Mucosa of descending colon (tissue), 3 donors: ENCODE measurements at regions not wholly inside any gene's neighbourhood (a gene's known extent, or its start where the extent isn't known, plus 50 kb on each side); places are given as distances from the start of the nearest gene placed in this dataset.
A peak's percentile ranks its signal among the peaks of the same experiment; 100 is the strongest.

ENCODE experiments used
- ATAC-seq: fragments of 200-7000 bp; cut with Tn5 transposase; one replicate; pipeline ENCODE4 v1.9.1; 2020; ENCODE audit warnings: mild to moderate bottlenecking, moderate library complexity
- DNase-seq, 3 donors: peaks; one replicate each; pipeline ENCODE4 v3.0.0-alpha.2; 2020
- H3K36me3 ChIP-seq: fragments of 200-600 bp; one replicate; pipeline ENCODE4 v1.8.0; 2021; ENCODE audit warnings: low read depth, mild to moderate bottlenecking
- H3K4me1 ChIP-seq: fragments of 200-600 bp; one replicate; pipeline ENCODE4 v1.8.0; 2021; ENCODE audit warnings: low read depth, mild to moderate bottlenecking
- H3K4me3 ChIP-seq: fragments of 200-600 bp; one replicate; pipeline ENCODE4 v1.8.0; 2021; ENCODE audit warnings: mild to moderate bottlenecking
- H3K9me3 ChIP-seq: fragments of 200-600 bp; one replicate; pipeline ENCODE4 v1.8.0; 2021; ENCODE audit warnings: mild to moderate bottlenecking
- CTCF ChIP-seq: fragments of 200-600 bp; IDR thresholded peaks from one replicate; pipeline ENCODE4 v1.8.0; 2022; ENCODE audit warnings: antibody characterized with exemption, mild to moderate bottlenecking
- intact Hi-C, 2 donors: fragments of 100-400 bp; cut with DNase I in 1 of 2; cut with micrococcal nuclease in 1 of 2; formaldehyde crosslinking; loops; one replicate each; pipeline versions ENCODE4 v1.11.0 to v1.11.1; 2022; cut with DNase I, micrococcal nuclease
- donor health status: DM: no; HTN: no; CAD: no; lungs with moderate emphysema.
- donor health status: DM: no; HTN: no; CAD: no.
- donor health status: DM: no; HTN: yes; CAD: no.

GRCh38 chr6:11323666-11324452 is 91.4 kb upstream of the NEDD9 start:
- peak; percentile 55 for ATAC-seq
- intact Hi-C loops: no loop called here
- TF ChIP-seq CTCF: no peak

GRCh38 chr6:11322252-11322885 is 89.9 kb upstream of the NEDD9 start:
- Histone ChIP-seq H3K9me3 (no peaks in the 10 kb centered on the region), H3K4me1 (peaks cover 8% of the 10 kb centered on the region), H3K36me3 (no peaks in the 10 kb centered on the region), H3K4me3 (no peak overlapping the region)
- intact Hi-C loops: no loop called here
- DNase-seq (no peak), ATAC-seq (no peak)
- no peak for TF ChIP-seq CTCF

More at GRCh38 chr6:11323666-11324452, 91.4 kb upstream of the NEDD9 start:
- no peak for DNase-seq
- H3K36me3 ChIP-seq: no peaks in the 10 kb centered on the region
- H3K4me3 ChIP-seq: no peak overlapping the region
- no peaks in the 10 kb centered on the region for H3K9me3 ChIP-seq
- no peaks in the 10 kb centered on the region for H3K4me1 ChIP-seq

- ATAC-seq (no peak), DNase-seq (no peak)
- intact Hi-C loops: no loop called here
- H3K4me3 ChIP-seq: no peak overlapping the region
- no peaks in the 10 kb centered on the region for H3K36me3 ChIP-seq
- peaks cover 16% of the 10 kb centered on the region for H3K4me1 ChIP-seq
- H3K9me3 ChIP-seq: no peaks in the 10 kb centered on the region
- no peak for TF ChIP-seq CTCF
Measured at GRCh38 chr6:11320914-11321597, 88.6 kb upstream of the NEDD9 start.

- TF ChIP-seq CTCF: no peak
- peaks cover 20% of the 10 kb centered on the region for H3K4me1 ChIP-seq
- intact Hi-C loops: no loop called here
- no peaks in the 10 kb centered on the region for H3K36me3 ChIP-seq
- ATAC-seq (no peak), DNase-seq (no peak)
- no peaks in the 10 kb centered on the region for H3K9me3 ChIP-seq
- no peak overlapping the region for H3K4me3 ChIP-seq
Measured at GRCh38 chr6:11318835-11319813, 86.7 kb upstream of the NEDD9 start.
